ENCODE measurements at regions not wholly inside any gene's neighbourhood (a gene's known extent, or its start where the extent isn't known, plus 50 kb on each side); places are given as distances from the start of the nearest gene placed in this dataset.

DNA sequence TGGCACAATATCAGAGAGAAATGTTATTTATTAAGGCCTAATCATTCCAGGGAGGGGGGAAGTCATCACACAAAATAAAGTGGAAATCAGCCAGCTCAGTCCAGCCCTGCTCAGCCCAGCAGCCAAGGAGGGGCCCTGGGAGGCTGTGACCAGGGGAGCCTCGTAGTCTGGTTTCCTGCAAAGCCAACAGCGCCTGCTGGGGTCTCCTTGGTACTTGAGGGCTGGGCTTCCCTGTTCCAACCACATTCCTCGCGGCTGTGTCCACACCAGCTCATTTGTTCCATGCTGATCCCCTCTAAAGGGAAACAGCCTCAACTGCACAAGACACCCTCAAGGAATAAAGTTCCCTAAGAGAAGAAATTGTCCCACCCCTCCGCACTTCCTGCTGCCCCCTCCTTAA lies 154.0 kb downstream of the TMEM132E start:
- DNase-seq, result no peak

GRCh38 chr17:34730816-34731215 lies 151.4 kb downstream of the TMEM132E start:
- DNase-seq, result no peak

DNA sequence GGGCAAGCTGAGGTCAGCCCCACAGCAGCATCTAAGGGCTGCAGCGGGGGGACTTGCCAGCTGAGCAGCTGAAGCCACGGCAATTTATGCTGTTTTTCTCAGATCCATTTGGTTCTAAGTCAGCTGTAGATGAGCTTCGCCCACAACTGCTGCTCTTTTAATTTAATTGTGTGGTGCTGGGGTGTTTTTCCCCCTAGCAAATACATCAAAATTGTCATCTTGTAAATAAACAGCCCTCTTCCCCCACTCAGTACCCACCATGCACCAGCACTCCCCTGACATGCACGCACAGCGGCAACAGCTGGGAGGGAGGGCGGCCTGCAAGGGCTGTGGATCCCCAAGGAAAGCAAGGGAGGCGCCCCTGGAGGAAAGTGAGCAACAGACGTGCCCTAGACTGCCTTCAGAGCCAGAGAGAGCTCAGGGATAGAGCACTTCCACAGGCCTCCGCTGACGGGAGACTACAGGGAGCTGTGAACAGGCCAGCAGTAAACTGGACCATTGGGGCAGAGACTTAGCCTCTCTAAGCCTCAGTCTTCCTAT lies 149.5 kb downstream of the TMEM132E start:
- DNase-seq, result no peak

DNA sequence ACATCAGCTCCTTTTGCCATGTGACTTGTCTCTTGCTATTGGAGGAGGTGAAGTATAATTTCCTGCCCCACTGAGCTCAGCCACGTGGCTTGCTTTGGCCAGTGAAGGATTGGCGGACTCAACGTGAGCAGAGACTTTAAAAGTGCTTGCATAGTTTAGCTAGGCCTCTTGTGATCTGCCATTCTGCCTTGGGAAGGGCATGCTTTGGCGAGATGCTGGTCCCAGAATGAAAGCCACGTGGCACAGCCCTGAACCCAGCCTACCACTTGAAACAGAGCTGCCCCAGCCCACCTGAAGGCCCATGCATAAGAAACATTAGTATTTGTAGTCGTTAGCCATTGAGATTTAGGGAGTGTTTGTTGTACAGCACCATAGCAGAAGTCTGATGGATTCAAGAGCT lies 148.2 kb downstream of the TMEM132E start:
- no peak for DNase-seq

- DNase-seq, result no peak
These were observed 147.4 kb downstream of the TMEM132E start for GRCh38 chr17:34726536-34727384.

- no peak for DNase-seq
These were observed 146.3 kb downstream of the TMEM132E start for GRCh38 chr17:34725725-34726124.

DNA sequence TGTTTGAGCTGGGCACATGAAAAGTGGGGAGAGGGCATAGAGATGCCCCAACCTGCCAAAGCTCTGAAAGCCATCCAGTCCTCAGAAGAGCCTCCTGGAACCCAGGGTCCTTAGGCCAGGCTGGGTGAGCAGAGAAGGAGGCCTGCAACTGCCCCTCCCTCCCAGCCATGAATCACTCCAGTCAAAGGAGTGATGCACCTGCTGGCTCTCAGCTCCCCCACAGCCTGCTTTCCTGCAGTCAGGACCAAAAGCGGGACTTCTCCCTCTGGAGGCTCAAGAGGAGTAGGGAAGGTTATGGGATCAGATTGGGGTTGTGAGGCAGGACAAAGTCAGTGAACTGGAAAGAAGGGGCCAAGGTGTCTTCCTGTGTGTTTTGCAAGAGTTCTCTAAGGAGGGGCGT lies 145.6 kb downstream of the TMEM132E start:
- no peak for DNase-seq

DNA sequence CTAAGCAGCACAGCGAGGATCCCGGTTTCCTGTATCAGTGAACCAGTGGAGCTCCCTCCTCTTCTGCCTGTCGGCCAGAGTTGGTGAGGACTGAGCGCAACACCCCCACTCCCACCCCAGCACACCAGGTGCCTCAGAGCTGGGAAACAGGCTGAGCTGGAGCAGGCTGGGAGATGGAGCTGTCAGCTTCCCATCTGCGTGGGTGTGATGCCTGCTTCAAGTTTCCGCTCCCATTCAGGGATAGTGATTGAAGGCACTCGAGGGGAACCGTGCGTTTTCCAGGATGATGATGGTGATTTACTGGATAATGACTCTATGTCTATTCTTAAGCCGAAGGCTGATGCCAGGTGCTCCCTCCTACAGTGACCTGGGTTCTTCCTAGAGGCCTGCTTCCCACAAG lies 144.5 kb downstream of the TMEM132E start:
- no peak for DNase-seq

GRCh38 chr17:34721326-34721725 lies 141.9 kb downstream of the TMEM132E start:
- no peak for DNase-seq

- no peak for DNase-seq
These were observed 141.4 kb downstream of the TMEM132E start for GRCh38 chr17:34720760-34721159.

DNA sequence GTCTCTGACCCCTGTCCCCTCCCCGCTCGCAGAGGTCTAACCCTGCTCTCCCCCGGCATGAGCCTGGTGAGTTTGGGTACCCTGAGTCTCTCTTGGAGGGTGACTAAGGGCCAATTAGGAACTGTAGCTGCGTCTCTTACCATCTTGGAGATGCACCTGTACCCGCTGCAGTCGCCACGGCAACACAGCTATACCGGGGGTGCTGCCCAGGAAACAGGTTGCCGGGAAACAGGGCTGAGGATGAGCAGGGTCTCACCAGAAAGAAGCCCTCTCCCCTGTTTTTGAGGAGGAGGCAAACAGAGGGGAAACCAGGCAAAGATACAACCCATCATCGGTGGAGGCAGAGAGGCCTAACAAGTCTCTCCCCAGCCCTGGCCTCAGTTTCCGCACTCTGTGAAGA lies 140.2 kb downstream of the TMEM132E start:
- no peak for DNase-seq

DNA sequence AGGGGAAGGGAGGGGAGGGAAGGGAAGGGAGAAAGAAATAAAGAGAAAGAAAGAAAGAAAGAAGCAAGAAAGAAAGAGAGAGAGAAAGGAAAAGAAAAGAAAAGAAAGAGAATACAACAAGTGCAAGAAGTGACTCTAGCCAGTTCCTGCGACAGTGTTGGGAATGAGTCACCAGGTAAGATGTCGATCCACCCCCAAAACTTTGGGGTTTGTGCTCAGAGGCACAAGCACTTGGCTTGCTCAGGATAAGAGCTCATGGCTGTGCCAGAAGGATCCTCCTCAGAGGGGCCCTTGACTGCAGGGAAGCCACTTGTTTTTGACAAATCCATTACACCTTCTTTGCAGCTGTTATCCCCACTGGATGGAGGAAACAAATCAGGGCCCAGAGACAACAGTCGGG lies 137.7 kb downstream of the TMEM132E start:
- no peak for DNase-seq

- no peak for DNase-seq
These were observed 136.9 kb downstream of the TMEM132E start for GRCh38 chr17:34716291-34716690.

DNA sequence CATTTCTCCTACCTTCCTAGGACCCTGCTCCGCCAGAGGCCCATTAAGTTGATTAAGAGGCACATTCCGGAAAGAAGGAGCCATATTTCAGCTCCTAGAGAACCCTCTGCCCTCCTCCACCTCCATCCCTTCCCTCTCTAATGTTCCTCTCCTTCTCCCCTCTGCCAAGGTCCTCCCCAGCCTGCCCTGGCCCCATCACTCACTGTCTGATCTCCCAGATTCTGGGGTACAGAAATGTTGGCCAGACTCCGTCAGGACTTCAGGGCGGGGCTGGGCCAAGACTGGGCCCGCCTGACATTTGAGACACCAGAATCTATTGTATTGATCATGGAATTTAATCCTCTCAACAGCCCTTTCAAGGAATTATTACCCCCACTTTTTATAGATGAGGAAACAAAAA lies 136.1 kb downstream of the TMEM132E start:
- no peak for DNase-seq

- DNase-seq, result no peak
These were observed 135.4 kb downstream of the TMEM132E start for GRCh38 chr17:34714475-34715410.

DNA sequence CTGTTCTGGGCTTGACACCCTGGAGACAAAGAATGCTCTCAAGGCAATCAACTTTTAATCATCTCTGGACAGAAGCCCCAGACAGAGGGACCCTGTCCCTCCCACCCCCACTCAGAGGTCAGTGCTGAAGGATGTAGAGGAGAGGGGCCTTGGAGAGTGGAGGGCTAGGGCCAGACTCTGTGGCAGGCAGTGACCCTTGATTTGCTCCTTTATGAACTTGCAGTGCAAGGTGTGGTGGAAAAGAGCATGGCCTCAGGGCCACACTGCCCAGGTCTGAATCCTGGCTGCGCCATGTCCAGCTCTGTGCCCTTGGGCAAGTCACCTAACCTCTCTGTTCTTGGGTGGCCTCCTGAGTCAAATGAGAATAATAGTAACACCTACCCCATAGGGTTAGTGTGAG lies 134.3 kb downstream of the TMEM132E start:
- no peak for DNase-seq

DNA sequence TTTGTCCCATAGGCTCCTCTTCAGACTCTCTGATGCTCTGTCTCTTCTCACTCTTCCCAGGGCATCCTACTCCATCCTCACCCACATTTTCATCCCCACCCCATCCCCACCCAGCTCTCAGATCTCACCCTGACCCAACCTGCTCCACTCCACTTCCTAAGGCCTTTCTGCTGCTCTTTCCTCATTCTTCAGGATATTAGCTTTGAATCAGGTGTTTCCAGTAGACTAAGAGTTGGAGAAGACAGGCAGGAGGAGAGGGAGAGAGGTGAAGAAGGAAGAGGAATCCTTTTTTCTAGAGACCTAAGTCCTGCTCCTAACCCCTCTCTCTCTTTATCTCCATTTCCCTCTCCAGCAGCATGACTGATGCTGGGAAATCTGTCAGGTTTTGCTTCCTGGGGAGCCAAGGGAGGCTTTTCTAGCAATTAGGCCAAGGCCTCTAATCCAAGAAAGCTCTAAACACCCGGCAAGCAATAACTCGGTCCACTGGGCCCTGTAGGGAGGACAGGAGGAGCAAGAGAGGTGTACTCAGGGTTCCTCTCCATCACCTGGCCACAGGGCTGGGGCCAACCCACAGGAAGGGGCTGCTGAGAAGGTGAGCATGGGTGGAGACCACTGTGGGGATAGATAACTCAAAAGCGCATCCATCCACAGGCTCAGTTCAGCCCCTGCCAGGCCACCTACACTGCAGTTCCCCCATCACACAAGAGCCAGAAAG lies 133.3 kb downstream of the TMEM132E start:
- no peak for DNase-seq

- DNase-seq, result no peak
These were observed 132.3 kb downstream of the TMEM132E start for GRCh38 chr17:34711646-34712045.

DNA sequence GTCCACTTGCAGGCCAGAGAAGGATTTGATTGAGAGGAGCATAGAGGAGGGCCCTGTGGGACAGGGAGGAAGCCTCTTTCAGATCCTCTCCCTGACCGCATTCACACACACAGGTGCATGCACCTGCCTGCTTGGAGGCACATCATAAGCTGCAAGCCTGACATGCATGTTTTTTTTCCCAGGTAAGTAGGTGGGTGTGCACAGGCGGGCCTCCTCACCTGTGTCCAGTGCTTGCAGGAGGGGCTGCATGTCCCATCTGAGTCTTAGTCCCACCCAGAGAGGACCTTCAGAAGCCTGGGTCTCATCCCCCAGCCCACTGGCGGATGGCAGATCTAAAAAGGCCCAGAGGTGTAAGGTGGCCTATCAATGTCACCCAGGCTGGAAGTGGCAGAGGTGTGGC lies 130.8 kb downstream of the TMEM132E start:
- DNase-seq, result no peak

DNA sequence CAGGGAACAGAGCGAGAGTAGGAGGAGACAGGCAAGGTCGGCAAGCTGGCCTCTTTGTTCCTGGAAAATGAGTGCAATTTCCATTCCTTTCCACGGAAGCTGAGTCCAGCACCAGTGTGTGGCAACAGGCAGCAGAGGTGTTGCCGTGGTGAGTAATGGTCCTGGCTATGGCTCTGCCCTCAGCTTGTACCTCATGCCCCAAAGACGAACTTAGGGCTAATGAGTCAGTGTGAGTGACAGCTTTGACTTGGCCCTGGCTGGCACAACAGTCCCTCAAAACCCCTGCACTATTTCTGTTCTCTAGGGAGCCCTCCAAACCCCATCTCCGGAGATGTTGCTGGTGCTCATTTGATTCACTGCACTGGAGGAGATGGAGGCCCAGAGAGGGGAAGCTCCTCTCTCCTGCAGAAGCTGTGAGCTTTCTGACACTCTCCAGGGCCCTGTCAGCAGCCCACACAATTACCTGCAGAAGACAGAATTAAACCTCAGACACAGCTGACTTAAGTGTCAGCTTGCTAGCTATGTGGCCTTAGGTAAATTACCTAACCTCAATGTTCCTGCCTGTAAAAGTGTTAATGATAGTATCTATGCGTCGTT lies 129.9 kb downstream of the TMEM132E start:
- DNase-seq, result no peak

DNA sequence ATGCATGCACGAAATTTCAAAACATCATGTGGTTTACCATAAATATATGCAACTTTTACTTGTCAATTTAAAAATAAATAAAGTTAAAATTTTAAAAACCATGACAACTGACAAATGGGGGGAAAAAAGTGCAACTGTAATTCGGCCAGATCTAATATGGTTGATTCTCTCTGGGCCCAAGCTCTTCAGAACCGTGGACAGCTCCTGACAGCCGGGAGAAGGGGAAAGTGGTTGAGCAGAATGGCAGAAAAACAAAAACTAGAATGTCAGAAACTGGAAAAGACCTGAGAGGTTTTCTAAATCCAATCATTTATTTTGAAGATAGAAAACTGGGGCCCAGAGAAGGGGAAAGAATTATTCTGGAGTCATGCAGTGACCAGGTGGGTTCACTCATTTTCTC lies 126.6 kb downstream of the TMEM132E start:
- DNase-seq, result peak; percentile 11

DNA sequence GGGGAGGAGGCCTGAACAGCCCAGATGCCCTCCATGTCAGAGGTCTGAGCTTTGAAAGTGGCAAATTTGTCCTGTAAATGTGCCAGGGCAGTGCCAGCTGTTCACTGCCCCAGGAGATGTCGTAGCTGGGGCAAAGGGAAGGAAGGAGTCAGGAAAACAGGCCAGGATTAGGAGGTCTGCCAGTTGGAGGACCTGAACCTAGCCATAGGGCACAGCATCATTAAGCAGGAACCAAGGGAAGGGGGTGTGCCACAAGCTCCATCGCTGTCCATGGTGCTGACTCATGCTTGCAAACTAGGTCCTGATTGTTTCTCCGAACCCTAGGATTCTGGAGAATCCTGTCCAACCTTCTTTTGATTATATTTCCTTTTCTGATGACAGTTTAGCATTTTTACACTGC lies 124.2 kb downstream of the TMEM132E start:
- DNase-seq, result peak; percentile 17

GRCh38 chr17:34699181-34699580 lies 119.8 kb downstream of the TMEM132E start:
- DNase-seq, result no peak

All from fibroblast of skin of right quadriceps (primary cell).